Epithelial cell of prostate (primary cell): ENCODE measurements at regions not wholly inside any gene's neighbourhood (a gene's known extent, or its start where the extent isn't known, plus 50 kb on each side); places are given as distances from the start of the nearest gene placed in this dataset.
A peak's percentile ranks its signal among the peaks of the same experiment; 100 is the strongest.
"Not testable (repeated sequence)": the region's sequence is repeated elsewhere in the genome, so short reads cannot be mapped to it uniquely, and the experiment has no call there.

Source experiments
- DNase-seq: peaks from one replicate; pipeline ENCODE4 v3.0.0-alpha.2; 2011; ENCODE audit warnings: low read depth, low spot score
- H3K27ac ChIP-seq: fragments of 450-650 bp; 2 replicates; pipeline ENCODE4 v1.5.1; 2017; ENCODE audit warnings: mild to moderate bottlenecking

- DNase-seq, result no peak
- no peak overlapping the region for H3K27ac ChIP-seq
Measured at GRCh38 chrY:18997635-18998240, 224.2 kb upstream of the HSFY2 start.

GRCh38 chrY:18993480-18993879 lies 219.9 kb upstream of the HSFY2 start:
- DNase-seq, result no peak
- H3K27ac ChIP-seq, result no peak overlapping the region

GRCh38 chrY:18992684-18993083 lies 219.1 kb upstream of the HSFY2 start:
- not testable (repeated sequence) for DNase-seq, H3K27ac ChIP-seq

- DNase-seq, result no peak
- no peak overlapping the region for H3K27ac ChIP-seq
Measured at GRCh38 chrY:18989356-18989755, 215.8 kb upstream of the HSFY2 start.

GRCh38 chrY:18966001-18966400 lies 192.5 kb upstream of the HSFY2 start:
- DNase-seq, result peak; percentile 45
- no peak overlapping the region for H3K27ac ChIP-seq

- no peak for DNase-seq
- no peak overlapping the region for H3K27ac ChIP-seq
Measured at GRCh38 chrY:18958846-18959245, 185.3 kb upstream of the HSFY2 start.

GRCh38 chrY:18951657-18952435 lies 178.3 kb upstream of the HSFY2 start:
- peak; percentile 27 for DNase-seq
- H3K27ac ChIP-seq, result peak overlapping the region; percentile 36

- no peak for DNase-seq
- H3K27ac ChIP-seq, result peak overlapping the region; percentile 36
Measured at GRCh38 chrY:18951019-18951418, 177.5 kb upstream of the HSFY2 start.

GRCh38 chrY:18936831-18937230 lies 163.3 kb upstream of the HSFY2 start:
- no peak for DNase-seq
- H3K27ac ChIP-seq, result no peak overlapping the region

GRCh38 chrY:18919256-18919655 lies 145.7 kb upstream of the HSFY2 start:
- no peak for DNase-seq
- no peak overlapping the region for H3K27ac ChIP-seq

GRCh38 chrY:18912846-18913245 lies 139.3 kb upstream of the HSFY2 start:
- no peak for DNase-seq
- no peak overlapping the region for H3K27ac ChIP-seq

- peak; percentile 18 for DNase-seq
- peak overlapping the region; percentile 72 for H3K27ac ChIP-seq
Measured at GRCh38 chrY:18909846-18910245, 136.3 kb upstream of the HSFY2 start.

GRCh38 chrY:18906198-18906597 lies 132.7 kb upstream of the HSFY2 start:
- H3K27ac ChIP-seq, result peak overlapping the region; percentile 40
- DNase-seq, result not testable (repeated sequence)

- DNase-seq, result no peak
- no peak overlapping the region for H3K27ac ChIP-seq
Measured at GRCh38 chrY:18904296-18904695, 130.8 kb upstream of the HSFY2 start.

- H3K27ac ChIP-seq, result no peak overlapping the region
- DNase-seq, result no peak
Measured at GRCh38 chrY:18891994-18892393, 118.5 kb upstream of the HSFY2 start.

GRCh38 chrY:18889548-18889947 lies 116.0 kb upstream of the HSFY2 start:
- DNase-seq, result no peak
- no peak overlapping the region for H3K27ac ChIP-seq

- peak overlapping the region; percentile 7 for H3K27ac ChIP-seq
- peak; percentile 31 for DNase-seq
Measured at GRCh38 chrY:18884748-18885147, 111.2 kb upstream of the HSFY2 start.

GRCh38 chrY:18869145-18869544 lies 95.6 kb upstream of the HSFY2 start:
- not testable (repeated sequence) for H3K27ac ChIP-seq, DNase-seq

GRCh38 chrY:18866887-18867551 lies 93.5 kb upstream of the HSFY2 start:
- H3K27ac ChIP-seq, DNase-seq: not testable (repeated sequence)

GRCh38 chrY:18860856-18861255 lies 87.3 kb upstream of the HSFY2 start:
- H3K27ac ChIP-seq, DNase-seq: not testable (repeated sequence)

- DNase-seq, H3K27ac ChIP-seq: not testable (repeated sequence)
Measured at GRCh38 chrY:18858484-18859191, 85.1 kb upstream of the HSFY2 start.
